ENCODE measurements at regions not wholly inside any gene's neighbourhood (a gene's known extent, or its start where the extent isn't known, plus 50 kb on each side); places are given as distances from the start of the nearest gene placed in this dataset.
"Not testable (repeated sequence)": the region's sequence is repeated elsewhere in the genome, so short reads cannot be mapped to it uniquely, and the experiment has no call there.

- not testable (repeated sequence) for TF ChIP-seq RAD21 (conservative IDR thresholded peaks at IDR 0.05); CTCF (IDR thresholded peaks at IDR 0.05; ENCODE audit: poor library complexity, severe bottlenecking); EZH2 (IDR thresholded peaks at IDR 0.05; ENCODE audit: borderline replicate concordance, insufficient read depth, low read length, poor library complexity, severe bottlenecking); TAF1 (IDR thresholded peaks at IDR 0.05; ENCODE audit: low read depth); POLR2AphosphoS5 (IDR thresholded peaks at IDR 0.05); MXI1 (conservative IDR thresholded peaks at IDR 0.05; ENCODE audit: poor library complexity, severe bottlenecking); REST (IDR thresholded peaks at IDR 0.05; ENCODE audit: borderline replicate concordance); EP300 (conservative IDR thresholded peaks at IDR 0.05; ENCODE audit: poor library complexity, severe bottlenecking)
Measured at GRCh38 chr7:19953411-19953810, 180.0 kb upstream of the TMEM196 start.

Data from neural cell (in vitro differentiated cells).